ENCODE measurements at regions not wholly inside any gene's neighbourhood (a gene's known extent, or its start where the extent isn't known, plus 50 kb on each side); places are given as distances from the start of the nearest gene placed in this dataset.

- DNase-seq, result no peak
Observed at GRCh38 chr1:208874915-208875314, 630.7 kb upstream of the PLXNA2 start.

- no peak for DNase-seq
Observed at GRCh38 chr1:208879022-208879421, 634.8 kb upstream of the PLXNA2 start.

- DNase-seq, result no peak
Observed at GRCh38 chr1:208880433-208881100, 636.4 kb upstream of the PLXNA2 start.

GRCh38 chr1:208885060-208885459 lies 640.9 kb upstream of the PLXNA2 start:
- DNase-seq, result no peak

- no peak for DNase-seq
Observed at GRCh38 chr1:208885650-208886049, 641.5 kb upstream of the PLXNA2 start.

GRCh38 chr1:208888376-208888775 lies 644.2 kb upstream of the PLXNA2 start:
- DNase-seq, result no peak

GRCh38 chr1:208892147-208892546 lies 648.0 kb upstream of the PLXNA2 start:
- DNase-seq, result no peak

- DNase-seq, result no peak
Observed at GRCh38 chr1:208893251-208893650, 649.1 kb upstream of the PLXNA2 start.

GRCh38 chr1:208895181-208895580 lies 651.0 kb upstream of the PLXNA2 start:
- DNase-seq, result no peak

- no peak for DNase-seq
Observed at GRCh38 chr1:208895820-208896219, 651.6 kb upstream of the PLXNA2 start.

- no peak for DNase-seq
Observed at GRCh38 chr1:208896768-208897167, 652.6 kb upstream of the PLXNA2 start.

- DNase-seq, result no peak
Observed at GRCh38 chr1:208899438-208899837, 655.3 kb upstream of the PLXNA2 start.

- no peak for DNase-seq
Observed at GRCh38 chr1:208903251-208903905, 659.2 kb upstream of the PLXNA2 start.

- DNase-seq, result no peak
Observed at GRCh38 chr1:208907790-208908189, 663.6 kb upstream of the PLXNA2 start.

GRCh38 chr1:208909011-208909984 lies 665.1 kb upstream of the PLXNA2 start:
- DNase-seq, result no peak

- no peak for DNase-seq
Observed at GRCh38 chr1:208910161-208910560, 666.0 kb upstream of the PLXNA2 start.

GRCh38 chr1:208917281-208917680 lies 666.2 kb upstream of the CAMK1G start:
- DNase-seq, result no peak

- no peak for DNase-seq
Observed at GRCh38 chr1:208917723-208918122, 665.8 kb upstream of the CAMK1G start.

GRCh38 chr1:208918160-208918559 lies 665.4 kb upstream of the CAMK1G start:
- no peak for DNase-seq

- no peak for DNase-seq
Observed at GRCh38 chr1:208919371-208919770, 664.1 kb upstream of the CAMK1G start.

- no peak for DNase-seq
Observed at GRCh38 chr1:208921259-208921658, 662.3 kb upstream of the CAMK1G start.

- DNase-seq, result no peak
Observed at GRCh38 chr1:208923456-208923855, 660.1 kb upstream of the CAMK1G start.

- DNase-seq, result no peak
Observed at GRCh38 chr1:208923946-208924720, 659.4 kb upstream of the CAMK1G start.

Data from activated naive CD4-positive, alpha-beta T cell treated with Interleukin-2 at 50 U/mL for 16 hours (primary cell).